OCI-LY7 (cell line): ENCODE measurements at regions not wholly inside any gene's neighbourhood (a gene's known extent, or its start where the extent isn't known, plus 50 kb on each side); places are given as distances from the start of the nearest gene placed in this dataset.
A peak's percentile ranks its signal among the peaks of the same experiment; 100 is the strongest.

Experiments used
- BruUV-seq: library from RNA; stranded (reverse); fragments of 400-500 nt; replicated peaks from 2 replicates; lab custom pipeline; 2021; lab: Mats Ljungman, UMichigan
- CTCF ChIA-PET: fragments of 300-600 bp; sonication (Branson Sonifier 250); formaldehyde crosslinking; loops from one replicate; lab custom pipeline; 2022; ENCODE audit warnings: antibody characterized with exemption; ENCODE audit not compliant: unreplicated experiment; lab: Charles Lee
- POLR2A ChIA-PET: fragments of 300-600 bp; sonication (Branson Sonifier 250); formaldehyde crosslinking; loops from one replicate; lab custom pipeline; 2022; ENCODE audit warnings: antibody characterized with exemption; lab: Charles Lee
- DNase-seq: peaks from one replicate; pipeline ENCODE4 v3.0.0-alpha.2; 2015; ENCODE audit warnings: low spot score
- H2AFZ ChIP-seq: fragments of 200-600 bp; sonication (generic), shearing (Covaris generic); 2 replicates; pipeline ENCODE4 v1.6.1; 2014; ENCODE audit warnings: mild to moderate bottlenecking, antibody characterized with exemption, low read length, moderate library complexity
- H3K27ac ChIP-seq: fragments of 200-600 bp; sonication (generic); 2 replicates; pipeline ENCODE4 v1.5.1; 2014; ENCODE audit warnings: mixed run types, low read depth, mild to moderate bottlenecking, moderate library complexity, low read length, inconsistent platforms; ENCODE audit not compliant: poor library complexity, severe bottlenecking
- H3K36me3 ChIP-seq: fragments of 200-600 bp; sonication (generic); 2 replicates; pipeline ENCODE4 v1.6.1; 2014; ENCODE audit warnings: mild to moderate bottlenecking, antibody characterized with exemption, low read length, moderate library complexity, mixed read lengths; ENCODE audit not compliant: insufficient read depth
- H3K4me1 ChIP-seq: fragments of 200-600 bp; sonication (generic); 2 replicates; pipeline ENCODE4 v1.5.1; 2014; ENCODE audit warnings: mild to moderate bottlenecking, low read length; ENCODE audit not compliant: insufficient read depth, poor library complexity, severe bottlenecking
- H3K4me2 ChIP-seq: fragments of 200-600 bp; sonication (generic); 2 replicates; pipeline ENCODE4 v1.6.1; 2014; ENCODE audit warnings: mild to moderate bottlenecking, low read length
- H3K4me3 ChIP-seq: fragments of 200-600 bp; sonication (generic); 2 replicates; pipeline ENCODE4 v1.5.1; 2014; ENCODE audit warnings: mild to moderate bottlenecking, low read depth, low read length; ENCODE audit not compliant: poor library complexity, severe bottlenecking
- H3K79me2 ChIP-seq: fragments of 200-600 bp; sonication (generic); 2 replicates; pipeline ENCODE4 v1.6.1; 2016; ENCODE audit warnings: low read depth, mild to moderate bottlenecking, low read length, moderate library complexity, mixed read lengths; ENCODE audit not compliant: insufficient read depth
- H3K9me2 ChIP-seq: fragments of 200-600 bp; sonication (generic); 2 replicates; pipeline ENCODE4 v1.6.1; 2016; ENCODE audit warnings: mild to moderate bottlenecking, low read length, mixed read lengths; ENCODE audit not compliant: insufficient read depth
- H3K9me3 ChIP-seq: fragments of 200-600 bp; sonication (generic); 2 replicates; pipeline ENCODE4 v1.6.1; 2014; ENCODE audit warnings: mild to moderate bottlenecking, mixed run types, low read length, mixed read lengths
- H4K20me1 ChIP-seq: fragments of 200-600 bp; sonication (generic); 2 replicates; pipeline ENCODE4 v1.6.1; 2014; ENCODE audit warnings: mild to moderate bottlenecking, antibody characterized with exemption, low read length, moderate library complexity, mixed read lengths; ENCODE audit not compliant: insufficient read depth
- EZH2phosphoT487 ChIP-seq: fragments of 200-600 bp; sonication (generic); IDR thresholded peaks from 2 replicates; pipeline ENCODE4 v1.6.1; 2018; ENCODE audit warnings: low read depth, borderline replicate concordance, mild to moderate bottlenecking, mixed run types, antibody characterized with exemption, low read length, moderate library complexity, mixed read lengths
- intact Hi-C: fragments of 100-400 bp; cut with micrococcal nuclease; formaldehyde crosslinking; loops from one replicate; pipeline ENCODE4 v1.10.0; 2022; ENCODE audit not compliant: unreplicated experiment
- TF ChIP-seq, protein P1 (sequence below): fragments of 200-600 bp; sonication (generic); conservative IDR thresholded peaks from 2 replicates; pipeline ENCODE4 v1.5.1; 2014; ENCODE audit warnings: mild to moderate bottlenecking, antibody characterized with exemption, low read length, moderate library complexity, mixed read lengths

DNA sequence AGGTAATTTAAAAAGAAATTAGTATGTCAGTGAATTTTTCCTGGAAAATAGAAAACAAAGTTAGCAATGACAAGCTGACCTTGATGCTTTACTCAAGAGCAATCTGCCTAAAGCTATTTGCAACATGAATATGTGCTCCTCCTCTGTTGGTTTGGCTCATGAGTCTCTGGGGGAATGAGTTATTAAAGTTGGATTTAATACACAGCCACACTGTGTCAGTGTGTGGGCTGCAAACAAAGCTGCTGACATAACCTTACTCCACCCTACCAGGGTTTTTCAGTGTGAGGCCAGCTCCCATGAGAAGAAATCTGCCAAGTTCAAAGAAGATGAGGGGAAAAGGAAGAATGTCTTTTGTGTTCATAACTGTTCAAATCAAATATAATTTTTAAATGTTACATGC lies 280.5 kb downstream of the TLL1 start:
- ChIA-PET POLR2A (interaction anchor here (0.6 kb wide), 1 partner anchor 27 kb away, joined by 4 read pairs; no protein-coding TSS in a partner anchor), CTCF (no interaction called here)
- Histone ChIP-seq H3K79me2 (no peaks in the 10 kb centered on the region), H3K9me3 (no peaks in the 10 kb centered on the region), H3K36me3 (no peaks in the 10 kb centered on the region), H3K4me1 (no peaks in the 10 kb centered on the region), H3K4me2 (no peak overlapping the region), H3K4me3 (no peak overlapping the region), H2AFZ (no peak overlapping the region), H3K9me2 (no peaks in the 10 kb centered on the region), H4K20me1 (no peaks in the 10 kb centered on the region), H3K27ac (no peak overlapping the region)
- no peak for DNase-seq
- no TSS peak for BruUV-seq
- intact Hi-C loops: no loop called here
- TF ChIP-seq EZH2phosphoT487: no peak
- TF ChIP-seq, protein P1, sequence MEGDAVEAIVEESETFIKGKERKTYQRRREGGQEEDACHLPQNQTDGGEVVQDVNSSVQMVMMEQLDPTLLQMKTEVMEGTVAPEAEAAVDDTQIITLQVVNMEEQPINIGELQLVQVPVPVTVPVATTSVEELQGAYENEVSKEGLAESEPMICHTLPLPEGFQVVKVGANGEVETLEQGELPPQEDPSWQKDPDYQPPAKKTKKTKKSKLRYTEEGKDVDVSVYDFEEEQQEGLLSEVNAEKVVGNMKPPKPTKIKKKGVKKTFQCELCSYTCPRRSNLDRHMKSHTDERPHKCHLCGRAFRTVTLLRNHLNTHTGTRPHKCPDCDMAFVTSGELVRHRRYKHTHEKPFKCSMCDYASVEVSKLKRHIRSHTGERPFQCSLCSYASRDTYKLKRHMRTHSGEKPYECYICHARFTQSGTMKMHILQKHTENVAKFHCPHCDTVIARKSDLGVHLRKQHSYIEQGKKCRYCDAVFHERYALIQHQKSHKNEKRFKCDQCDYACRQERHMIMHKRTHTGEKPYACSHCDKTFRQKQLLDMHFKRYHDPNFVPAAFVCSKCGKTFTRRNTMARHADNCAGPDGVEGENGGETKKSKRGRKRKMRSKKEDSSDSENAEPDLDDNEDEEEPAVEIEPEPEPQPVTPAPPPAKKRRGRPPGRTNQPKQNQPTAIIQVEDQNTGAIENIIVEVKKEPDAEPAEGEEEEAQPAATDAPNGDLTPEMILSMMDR: no peak

DNA sequence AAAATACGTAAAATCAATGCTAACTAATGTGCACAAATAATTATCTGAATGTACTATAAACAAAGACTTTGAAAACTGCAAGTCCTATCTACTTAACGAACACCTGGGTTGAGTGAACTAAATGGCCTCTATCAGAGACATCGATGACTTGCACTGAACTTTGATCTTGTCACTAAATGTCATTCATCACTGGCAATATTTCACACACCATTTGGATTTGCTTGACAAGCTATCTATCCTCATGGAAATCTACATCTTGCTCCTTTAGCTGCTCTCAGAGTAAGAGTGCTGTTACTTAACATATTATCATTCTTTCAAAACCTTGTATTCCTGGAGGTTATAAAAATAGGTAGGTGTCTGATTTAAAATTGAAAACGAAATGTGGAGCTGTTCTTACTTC lies 289.3 kb downstream of the TLL1 start:
- no peak for DNase-seq
- no peaks in the 10 kb centered on the region for H3K4me1 ChIP-seq
- no TSS peak for BruUV-seq
- ChIA-PET POLR2A (interaction anchor here (0.6 to 1.1 kb wide), 3 partner anchors 11 to 1951 kb away, joined by 3 to 5 read pairs (median 3); no protein-coding TSS in a partner anchor), CTCF (no interaction called here)
- H3K79me2 ChIP-seq: no peaks in the 10 kb centered on the region
- H3K9me2 ChIP-seq: no peaks in the 10 kb centered on the region
- H3K36me3 ChIP-seq: no peaks in the 10 kb centered on the region
- no peak overlapping the region for H2AFZ ChIP-seq
- no peak for TF ChIP-seq EZH2phosphoT487
- TF ChIP-seq, protein P1: no peak
- no peak overlapping the region for H3K4me2 ChIP-seq
- no peaks in the 10 kb centered on the region for H3K9me3 ChIP-seq
- H3K4me3 ChIP-seq: no peak overlapping the region
- intact Hi-C loops: loop anchor here (10.0 kb wide), 1 partner anchor 862 kb away; no protein-coding TSS in a partner anchor
- H3K27ac ChIP-seq: no peak overlapping the region
- H4K20me1 ChIP-seq: no peaks in the 10 kb centered on the region

DNA sequence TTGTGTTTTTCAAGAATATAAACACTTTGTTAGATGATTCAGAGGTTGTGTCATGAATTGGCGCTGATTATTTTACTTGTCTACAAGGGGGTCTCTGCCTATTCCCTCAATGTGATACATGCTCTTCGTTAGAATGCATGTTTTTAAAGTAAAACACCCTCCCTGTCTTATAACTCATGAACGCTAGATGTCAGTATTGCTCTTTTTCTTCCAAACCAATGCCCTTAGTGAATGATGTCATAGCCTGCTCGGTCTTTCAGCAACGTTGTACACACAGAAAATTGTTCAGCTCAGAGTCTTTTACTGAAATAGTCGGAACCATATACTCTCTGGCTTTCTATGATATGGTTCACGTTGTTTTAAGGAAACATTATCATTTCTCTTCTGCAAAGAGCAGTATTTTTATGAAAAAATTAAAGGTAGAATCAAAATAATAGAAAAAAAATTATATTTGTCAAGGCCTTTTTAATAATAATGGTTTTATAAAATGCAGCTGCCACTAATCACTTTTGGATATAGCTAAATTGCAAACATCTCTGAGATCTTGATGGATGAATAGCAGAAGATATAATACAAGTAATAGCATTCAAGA lies 292.9 kb downstream of the TLL1 start:
- H3K79me2 ChIP-seq: no peaks in the 10 kb centered on the region
- no peak overlapping the region for H3K27ac ChIP-seq
- ChIA-PET POLR2A (interaction anchor here (0.6 kb wide), 1 partner anchor 123 kb away, joined by 4 read pairs; no protein-coding TSS in a partner anchor), CTCF (no interaction called here)
- no peaks in the 10 kb centered on the region for H4K20me1 ChIP-seq
- no peaks in the 10 kb centered on the region for H3K4me1 ChIP-seq
- no peaks in the 10 kb centered on the region for H3K36me3 ChIP-seq
- no peak overlapping the region for H3K4me3 ChIP-seq
- H2AFZ ChIP-seq: no peak overlapping the region
- intact Hi-C loops: loop anchor here (1.0 to 10.0 kb wide), 4 partner anchors 86 to 1911 kb away; no protein-coding TSS in a partner anchor
- BruUV-seq: no TSS peak
- no peaks in the 10 kb centered on the region for H3K9me2 ChIP-seq
- TF ChIP-seq, protein P1: peak; percentile 84
- no peak for TF ChIP-seq EZH2phosphoT487
- DNase-seq: peak; percentile 68
- H3K4me2 ChIP-seq: no peak overlapping the region
- no peaks in the 10 kb centered on the region for H3K9me3 ChIP-seq
